ENCODE measurements at regions not wholly inside any gene's neighbourhood (a gene's known extent, or its start where the extent isn't known, plus 50 kb on each side); places are given as distances from the start of the nearest gene placed in this dataset.

GRCh38 chr17:70336411-70336810 is 167.1 kb downstream of the KCNJ2 start:
- no peak overlapping the region for H3K27ac ChIP-seq (ENCODE audit: insufficient read depth, low read length, poor library complexity, severe bottlenecking)
- no peak overlapping the region for H3K4me3 ChIP-seq (ENCODE audit: insufficient read depth, low read depth, low read length, poor library complexity, severe bottlenecking)
- no peaks in the 10 kb centered on the region for H3K36me3 ChIP-seq (ENCODE audit: control insufficient read depth, insufficient read depth, low read length)
- H3K27me3 ChIP-seq (replicated peaks; ENCODE audit: control insufficient read depth, insufficient read depth, low read length, poor library complexity, severe bottlenecking): no peaks in the 10 kb centered on the region
- no peaks in the 10 kb centered on the region for H3K9me3 ChIP-seq (ENCODE audit: control insufficient read depth, low read length)
- no peak for DNase-seq
- no peaks in the 10 kb centered on the region for H3K4me1 ChIP-seq (ENCODE audit: control insufficient read depth, insufficient read depth, low read length, poor library complexity, severe bottlenecking)

DNA sequence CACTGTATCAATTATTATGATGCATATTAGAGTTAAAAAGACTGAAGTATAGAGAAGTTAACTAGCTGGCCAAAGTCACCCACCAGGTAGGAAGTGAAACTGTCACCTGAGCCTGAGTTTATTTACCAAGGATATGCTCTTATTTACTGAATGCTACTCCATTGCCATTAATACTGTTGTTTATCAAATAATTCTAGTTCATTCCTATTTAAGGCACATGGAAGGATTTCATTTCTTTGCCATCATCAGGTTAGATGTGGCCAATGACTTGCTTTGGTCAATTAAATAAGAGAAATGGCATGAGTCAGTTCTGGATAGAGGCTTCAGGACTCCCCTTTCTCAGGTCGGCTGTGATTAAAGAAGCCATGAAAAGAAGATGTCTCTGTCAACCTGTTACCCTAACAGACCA is 169.6 kb downstream of the KCNJ2 start:
- DNase-seq: no peak

DNA sequence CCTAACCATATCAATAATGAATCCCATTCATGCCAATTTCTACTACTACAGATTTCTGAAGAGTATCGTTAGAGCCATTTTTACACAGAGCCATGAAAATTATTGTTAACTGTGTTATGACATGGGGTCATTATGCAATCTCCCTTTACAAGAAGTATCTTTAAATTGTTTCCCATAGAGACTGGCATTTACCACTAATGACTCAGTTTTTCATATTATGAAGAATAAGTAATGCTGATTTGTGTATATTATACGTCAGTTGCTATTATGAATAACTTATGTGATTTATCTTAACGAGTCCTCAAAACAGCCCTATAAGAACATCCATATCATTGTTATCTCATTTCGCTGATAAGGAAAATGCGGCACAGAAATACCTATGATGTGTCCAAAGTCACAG is 173.8 kb downstream of the KCNJ2 start:
- H3K4me1 ChIP-seq (ENCODE audit: control insufficient read depth, insufficient read depth, low read length, poor library complexity, severe bottlenecking): no peaks in the 10 kb centered on the region
- H3K27ac ChIP-seq (ENCODE audit: insufficient read depth, low read length, poor library complexity, severe bottlenecking): no peak overlapping the region
- no peaks in the 10 kb centered on the region for H3K9me3 ChIP-seq (ENCODE audit: control insufficient read depth, low read length)
- no peak overlapping the region for H3K4me3 ChIP-seq (ENCODE audit: insufficient read depth, low read depth, low read length, poor library complexity, severe bottlenecking)
- H3K36me3 ChIP-seq (ENCODE audit: control insufficient read depth, insufficient read depth, low read length): no peaks in the 10 kb centered on the region
- H3K27me3 ChIP-seq (replicated peaks; ENCODE audit: control insufficient read depth, insufficient read depth, low read length, poor library complexity, severe bottlenecking): no peaks in the 10 kb centered on the region
- no peak for DNase-seq

More for the DNA sequence above, 169.6 kb downstream of the KCNJ2 start:
- no peaks in the 10 kb centered on the region for H3K27me3 ChIP-seq (replicated peaks; ENCODE audit: control insufficient read depth, insufficient read depth, low read length, poor library complexity, severe bottlenecking)
- H3K27ac ChIP-seq (ENCODE audit: insufficient read depth, low read length, poor library complexity, severe bottlenecking): no peak overlapping the region
- H3K9me3 ChIP-seq (ENCODE audit: control insufficient read depth, low read length): no peaks in the 10 kb centered on the region
- H3K4me1 ChIP-seq (ENCODE audit: control insufficient read depth, insufficient read depth, low read length, poor library complexity, severe bottlenecking): no peaks in the 10 kb centered on the region
- no peak overlapping the region for H3K4me3 ChIP-seq (ENCODE audit: insufficient read depth, low read depth, low read length, poor library complexity, severe bottlenecking)
- H3K36me3 ChIP-seq (ENCODE audit: control insufficient read depth, insufficient read depth, low read length): no peaks in the 10 kb centered on the region

- no peaks in the 10 kb centered on the region for H3K9me3 ChIP-seq (ENCODE audit: control insufficient read depth, low read length)
- H3K4me1 ChIP-seq (ENCODE audit: control insufficient read depth, insufficient read depth, low read length, poor library complexity, severe bottlenecking): no peaks in the 10 kb centered on the region
- H3K27me3 ChIP-seq (replicated peaks; ENCODE audit: control insufficient read depth, insufficient read depth, low read length, poor library complexity, severe bottlenecking): no peaks in the 10 kb centered on the region
- DNase-seq: no peak
- no peak overlapping the region for H3K27ac ChIP-seq (ENCODE audit: insufficient read depth, low read length, poor library complexity, severe bottlenecking)
- H3K36me3 ChIP-seq (ENCODE audit: control insufficient read depth, insufficient read depth, low read length): no peaks in the 10 kb centered on the region
- H3K4me3 ChIP-seq (ENCODE audit: insufficient read depth, low read depth, low read length, poor library complexity, severe bottlenecking): no peak overlapping the region
These were observed 175.2 kb downstream of the KCNJ2 start for GRCh38 chr17:70344386-70345060.

- no peaks in the 10 kb centered on the region for H3K9me3 ChIP-seq (ENCODE audit: control insufficient read depth, low read length)
- H3K4me3 ChIP-seq (ENCODE audit: insufficient read depth, low read depth, low read length, poor library complexity, severe bottlenecking): no peak overlapping the region
- no peaks in the 10 kb centered on the region for H3K4me1 ChIP-seq (ENCODE audit: control insufficient read depth, insufficient read depth, low read length, poor library complexity, severe bottlenecking)
- DNase-seq: no peak
- H3K27me3 ChIP-seq (replicated peaks; ENCODE audit: control insufficient read depth, insufficient read depth, low read length, poor library complexity, severe bottlenecking): no peaks in the 10 kb centered on the region
- no peaks in the 10 kb centered on the region for H3K36me3 ChIP-seq (ENCODE audit: control insufficient read depth, insufficient read depth, low read length)
- no peak overlapping the region for H3K27ac ChIP-seq (ENCODE audit: insufficient read depth, low read length, poor library complexity, severe bottlenecking)
These were observed 175.7 kb downstream of the KCNJ2 start for GRCh38 chr17:70345061-70345460.

DNA sequence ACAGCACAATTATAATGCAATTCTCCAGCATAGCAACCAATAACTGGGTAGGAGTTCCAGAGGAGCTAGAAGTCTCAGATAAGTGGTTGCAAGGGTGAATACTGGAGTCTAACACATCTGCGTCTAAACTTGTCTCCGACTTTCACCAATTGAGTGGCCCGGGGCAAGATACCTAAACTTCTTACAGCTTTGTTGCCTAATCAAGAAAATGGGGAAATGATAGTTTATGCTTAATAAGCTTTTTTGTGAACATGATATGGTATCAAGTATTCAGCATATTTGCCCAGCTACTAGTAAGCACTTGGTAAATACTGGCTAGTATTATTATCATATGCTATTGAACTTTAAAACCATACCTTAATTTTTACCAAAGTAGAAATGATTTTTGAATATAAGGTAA is 183.5 kb downstream of the KCNJ2 start:
- Histone ChIP-seq H3K27me3 (replicated peaks; ENCODE audit: control insufficient read depth, insufficient read depth, low read length, poor library complexity, severe bottlenecking) (no peaks in the 10 kb centered on the region), H3K4me3 (ENCODE audit: insufficient read depth, low read depth, low read length, poor library complexity, severe bottlenecking) (no peak overlapping the region), H3K36me3 (ENCODE audit: control insufficient read depth, insufficient read depth, low read length) (no peaks in the 10 kb centered on the region), H3K27ac (ENCODE audit: insufficient read depth, low read length, poor library complexity, severe bottlenecking) (no peak overlapping the region), H3K9me3 (ENCODE audit: control insufficient read depth, low read length) (no peaks in the 10 kb centered on the region), H3K4me1 (ENCODE audit: control insufficient read depth, insufficient read depth, low read length, poor library complexity, severe bottlenecking) (no peaks in the 10 kb centered on the region)
- no peak for DNase-seq

- no peak for DNase-seq
- H3K27ac ChIP-seq (ENCODE audit: insufficient read depth, low read length, poor library complexity, severe bottlenecking): no peak overlapping the region
- H3K9me3 ChIP-seq (ENCODE audit: control insufficient read depth, low read length): no peaks in the 10 kb centered on the region
These were observed 184.2 kb downstream of the KCNJ2 start for GRCh38 chr17:70353408-70354092.

GRCh38 chr17:70355185-70355584 is 185.9 kb downstream of the KCNJ2 start:
- Histone ChIP-seq H3K27me3 (replicated peaks; ENCODE audit: control insufficient read depth, insufficient read depth, low read length, poor library complexity, severe bottlenecking) (no peaks in the 10 kb centered on the region), H3K4me1 (ENCODE audit: control insufficient read depth, insufficient read depth, low read length, poor library complexity, severe bottlenecking) (no peaks in the 10 kb centered on the region), H3K4me3 (ENCODE audit: insufficient read depth, low read depth, low read length, poor library complexity, severe bottlenecking) (no peak overlapping the region), H3K9me3 (ENCODE audit: control insufficient read depth, low read length) (no peaks in the 10 kb centered on the region), H3K27ac (ENCODE audit: insufficient read depth, low read length, poor library complexity, severe bottlenecking) (no peak overlapping the region), H3K36me3 (ENCODE audit: control insufficient read depth, insufficient read depth, low read length) (no peaks in the 10 kb centered on the region)
- DNase-seq: no peak

More at GRCh38 chr17:70353408-70354092, 184.2 kb downstream of the KCNJ2 start:
- no peaks in the 10 kb centered on the region for H3K27me3 ChIP-seq (replicated peaks; ENCODE audit: control insufficient read depth, insufficient read depth, low read length, poor library complexity, severe bottlenecking)
- no peaks in the 10 kb centered on the region for H3K4me1 ChIP-seq (ENCODE audit: control insufficient read depth, insufficient read depth, low read length, poor library complexity, severe bottlenecking)
- H3K36me3 ChIP-seq (ENCODE audit: control insufficient read depth, insufficient read depth, low read length): no peaks in the 10 kb centered on the region
- H3K4me3 ChIP-seq (ENCODE audit: insufficient read depth, low read depth, low read length, poor library complexity, severe bottlenecking): no peak overlapping the region

DNA sequence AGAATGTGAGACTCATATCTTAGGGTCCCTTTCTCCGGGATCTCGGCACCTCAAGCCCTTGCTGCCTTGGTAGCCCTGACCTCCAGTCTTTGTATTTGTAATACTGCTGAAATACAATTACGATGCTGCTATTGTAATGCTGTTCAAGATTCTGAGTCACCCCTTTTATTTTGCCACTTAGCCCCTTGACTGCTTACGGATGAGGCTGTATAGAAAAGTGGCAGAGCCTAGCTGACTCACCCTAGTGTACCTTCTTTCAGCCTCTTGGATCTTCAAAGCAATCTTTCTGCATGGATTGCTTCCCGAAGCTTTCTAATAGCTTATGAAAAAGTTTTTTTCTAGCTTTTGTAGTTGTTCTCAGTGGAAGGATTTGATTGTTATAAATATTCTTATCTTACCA is 187.9 kb downstream of the KCNJ2 start:
- Histone ChIP-seq H3K4me1 (ENCODE audit: control insufficient read depth, insufficient read depth, low read length, poor library complexity, severe bottlenecking) (no peaks in the 10 kb centered on the region), H3K27me3 (replicated peaks; ENCODE audit: control insufficient read depth, insufficient read depth, low read length, poor library complexity, severe bottlenecking) (no peaks in the 10 kb centered on the region), H3K4me3 (ENCODE audit: insufficient read depth, low read depth, low read length, poor library complexity, severe bottlenecking) (no peak overlapping the region), H3K27ac (ENCODE audit: insufficient read depth, low read length, poor library complexity, severe bottlenecking) (no peak overlapping the region), H3K36me3 (ENCODE audit: control insufficient read depth, insufficient read depth, low read length) (no peaks in the 10 kb centered on the region), H3K9me3 (ENCODE audit: control insufficient read depth, low read length) (no peaks in the 10 kb centered on the region)
- DNase-seq: no peak

DNA sequence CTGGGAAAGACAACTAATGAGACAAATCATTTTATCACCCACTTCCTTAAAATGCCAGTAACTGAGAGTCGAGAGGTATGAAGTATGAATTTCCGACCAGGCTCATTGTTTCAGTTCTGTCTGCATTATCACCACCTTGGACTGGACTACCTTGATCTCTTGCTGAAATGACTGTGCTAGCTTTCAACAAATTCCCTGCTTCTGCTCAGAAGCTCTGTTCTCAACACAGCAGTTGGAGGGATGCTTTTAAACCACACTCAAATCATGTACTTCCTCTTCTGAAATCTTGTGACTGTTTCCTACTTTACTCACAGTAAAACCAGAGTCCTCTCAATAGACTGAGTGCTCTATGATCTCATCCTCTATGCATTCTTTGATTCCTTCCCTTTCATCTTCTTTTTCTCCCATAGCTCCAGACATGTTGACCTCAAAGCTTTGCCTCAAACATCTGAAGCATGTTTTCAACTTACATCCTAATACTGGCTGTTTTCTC is 195.8 kb downstream of the KCNJ2 start:
- H3K27ac ChIP-seq (ENCODE audit: insufficient read depth, low read length, poor library complexity, severe bottlenecking): no peak overlapping the region
- H3K4me1 ChIP-seq (ENCODE audit: control insufficient read depth, insufficient read depth, low read length, poor library complexity, severe bottlenecking): no peaks in the 10 kb centered on the region
- no peaks in the 10 kb centered on the region for H3K27me3 ChIP-seq (replicated peaks; ENCODE audit: control insufficient read depth, insufficient read depth, low read length, poor library complexity, severe bottlenecking)
- no peaks in the 10 kb centered on the region for H3K9me3 ChIP-seq (ENCODE audit: control insufficient read depth, low read length)
- H3K36me3 ChIP-seq (ENCODE audit: control insufficient read depth, insufficient read depth, low read length): no peaks in the 10 kb centered on the region
- DNase-seq: no peak
- H3K4me3 ChIP-seq (ENCODE audit: insufficient read depth, low read depth, low read length, poor library complexity, severe bottlenecking): no peak overlapping the region
